Endometrial microvascular endothelial cells (primary cell): ENCODE measurements at regions not wholly inside any gene's neighbourhood (a gene's known extent, or its start where the extent isn't known, plus 50 kb on each side); places are given as distances from the start of the nearest gene placed in this dataset.

ENCODE experiments used
- in situ Hi-C: cut with HindIII; loops from 2 replicates; pipeline ENCODE4 v1.10.0; 2017; ENCODE audit warnings: low sequenced_read_pairs, low pct_unique_long_range_greater_than_20kb; ENCODE audit errors: inconsistent ontology term

DNA sequence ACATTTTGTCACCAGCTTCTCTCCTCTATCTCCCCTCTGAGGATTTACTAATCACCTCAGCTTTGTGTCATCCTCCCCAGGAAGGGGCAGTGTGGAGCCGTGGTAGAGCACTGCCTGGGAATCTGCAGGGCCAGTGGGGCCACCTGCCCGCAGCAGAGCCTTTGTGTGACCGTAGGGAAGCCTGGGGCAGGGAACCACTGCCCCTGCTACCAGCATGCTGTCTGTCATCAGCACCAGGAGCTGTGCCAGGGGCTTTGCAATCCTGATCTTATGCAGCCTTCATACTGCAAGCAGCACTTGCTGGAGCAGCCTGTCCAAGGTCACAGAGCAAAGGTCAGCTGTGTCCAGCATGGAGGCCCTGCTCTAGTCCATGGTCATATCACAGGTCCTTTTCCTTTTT, 170.2 kb upstream of the IL12A start:
- in situ Hi-C loops, result no loop called here

DNA sequence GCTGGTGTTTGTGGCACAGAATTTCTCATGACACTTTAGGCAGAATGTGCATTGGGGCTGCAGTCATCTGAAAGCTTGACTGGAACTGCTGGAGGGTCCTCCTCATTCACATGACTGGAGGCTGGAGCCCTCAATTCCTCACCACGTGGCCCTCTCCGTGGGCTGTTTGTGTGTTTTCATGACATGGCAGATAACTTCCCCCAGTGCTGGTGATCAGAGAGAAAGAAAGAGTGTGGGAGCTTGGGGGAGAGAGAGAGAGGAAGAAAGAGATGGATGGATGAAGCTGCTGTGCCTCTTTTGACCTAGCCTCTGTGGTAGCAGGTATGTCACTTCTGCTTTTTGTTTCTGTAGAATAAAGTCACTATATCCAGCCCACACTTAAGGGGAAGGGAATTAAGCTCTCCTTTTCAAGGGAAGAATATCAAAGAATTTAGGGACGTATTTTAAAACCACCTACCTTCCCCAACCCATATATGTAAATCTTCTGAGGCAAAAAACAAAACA, 169.6 kb upstream of the IL12A start:
- in situ Hi-C loops, result no loop called here

DNA sequence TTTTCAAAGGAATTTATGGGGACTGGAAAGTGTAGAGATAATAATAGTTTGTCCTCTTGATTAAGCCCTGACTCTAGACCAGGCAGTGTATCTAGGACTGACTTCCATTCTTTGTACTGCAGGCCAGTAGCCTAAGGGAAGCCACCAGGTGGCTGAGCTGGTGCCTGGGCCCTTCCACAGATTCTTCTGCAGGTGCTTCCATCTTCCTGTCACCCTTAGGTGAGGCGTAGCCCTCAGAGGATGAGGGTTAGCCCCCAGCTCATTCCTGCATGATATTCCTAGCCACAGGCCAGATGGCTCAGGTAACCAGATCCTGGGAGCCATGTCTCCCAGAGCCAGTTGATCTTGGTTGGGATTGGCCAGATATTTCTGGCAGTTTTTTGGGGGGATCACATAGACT, 169.0 kb upstream of the IL12A start:
- in situ Hi-C loops, result no loop called here

DNA sequence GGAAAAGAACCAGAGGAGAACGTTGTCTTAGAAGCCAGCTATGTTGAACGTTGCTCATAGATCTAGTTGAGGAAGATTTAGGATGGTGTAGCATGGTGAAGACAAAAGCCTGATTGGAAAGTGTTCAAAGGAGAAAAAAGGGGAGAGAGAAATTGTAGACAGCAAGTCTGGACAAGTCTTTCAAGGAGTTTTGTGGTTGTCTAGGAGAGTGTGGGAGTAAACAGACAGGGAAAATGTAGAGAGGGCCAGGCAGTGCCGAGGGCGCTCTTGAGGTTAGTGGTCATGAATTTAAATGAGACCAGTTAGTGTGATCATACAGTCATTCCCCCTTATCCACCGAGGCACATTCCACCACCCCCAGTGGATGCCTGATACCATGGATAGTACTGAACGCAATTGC, 167.5 kb upstream of the IL12A start:
- in situ Hi-C loops, result no loop called here

DNA sequence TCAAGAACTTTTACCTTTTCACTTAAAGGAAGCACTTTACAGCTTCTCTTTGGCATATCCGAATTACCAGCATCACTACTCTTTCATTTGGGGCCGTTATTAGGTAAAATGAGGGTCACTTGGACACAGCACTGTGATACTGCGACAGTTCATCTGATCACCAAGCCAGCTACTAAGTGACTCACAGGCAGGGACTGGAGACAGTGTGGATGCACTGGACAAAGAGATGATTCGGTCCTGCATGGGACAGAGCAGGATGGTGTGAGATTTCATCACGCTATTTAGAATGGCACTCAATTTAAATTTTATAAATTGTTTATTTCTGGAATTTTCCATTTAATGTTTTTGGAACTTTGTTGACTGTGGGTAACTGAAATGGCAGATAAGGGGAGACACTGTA, 166.9 kb upstream of the IL12A start:
- in situ Hi-C loops, result no loop called here

DNA sequence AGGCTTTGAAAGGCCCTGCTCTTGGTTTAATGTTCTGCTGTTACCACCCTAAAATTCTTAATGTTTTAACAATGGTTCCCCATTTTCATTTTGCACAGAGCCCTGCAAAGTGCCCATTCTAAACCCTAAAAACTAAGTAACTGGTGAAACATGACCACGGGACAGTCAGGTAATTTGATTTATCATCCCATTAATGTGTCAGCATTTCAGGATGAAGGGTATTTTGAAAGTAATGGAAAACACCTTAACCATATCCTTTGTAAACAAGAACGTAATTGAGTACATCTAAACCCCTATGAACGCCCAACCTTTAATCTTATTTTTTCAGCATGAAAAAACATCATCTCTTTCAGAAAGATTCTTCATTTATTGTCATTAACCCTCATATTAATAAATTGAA, 164.9 kb upstream of the IL12A start:
- in situ Hi-C loops, result no loop called here

DNA sequence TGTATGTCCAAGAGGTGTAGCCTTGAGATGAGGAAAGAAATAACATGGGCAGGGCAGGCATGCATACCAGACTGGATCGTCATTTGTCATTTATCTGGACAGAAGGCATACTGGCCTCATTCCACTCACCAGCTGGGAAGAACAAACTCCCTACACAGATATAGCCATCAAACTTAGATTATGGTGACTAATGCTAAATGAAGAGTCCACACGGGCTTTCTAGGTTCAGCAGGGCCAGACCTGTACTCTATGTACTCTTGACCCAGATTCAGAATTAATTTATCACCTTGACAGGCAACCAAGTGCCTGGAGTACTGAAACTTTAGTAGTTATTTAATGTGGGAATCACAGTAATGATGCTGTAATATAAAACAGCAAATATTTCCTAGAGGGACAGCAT, 164.3 kb upstream of the IL12A start:
- in situ Hi-C loops, result no loop called here

DNA sequence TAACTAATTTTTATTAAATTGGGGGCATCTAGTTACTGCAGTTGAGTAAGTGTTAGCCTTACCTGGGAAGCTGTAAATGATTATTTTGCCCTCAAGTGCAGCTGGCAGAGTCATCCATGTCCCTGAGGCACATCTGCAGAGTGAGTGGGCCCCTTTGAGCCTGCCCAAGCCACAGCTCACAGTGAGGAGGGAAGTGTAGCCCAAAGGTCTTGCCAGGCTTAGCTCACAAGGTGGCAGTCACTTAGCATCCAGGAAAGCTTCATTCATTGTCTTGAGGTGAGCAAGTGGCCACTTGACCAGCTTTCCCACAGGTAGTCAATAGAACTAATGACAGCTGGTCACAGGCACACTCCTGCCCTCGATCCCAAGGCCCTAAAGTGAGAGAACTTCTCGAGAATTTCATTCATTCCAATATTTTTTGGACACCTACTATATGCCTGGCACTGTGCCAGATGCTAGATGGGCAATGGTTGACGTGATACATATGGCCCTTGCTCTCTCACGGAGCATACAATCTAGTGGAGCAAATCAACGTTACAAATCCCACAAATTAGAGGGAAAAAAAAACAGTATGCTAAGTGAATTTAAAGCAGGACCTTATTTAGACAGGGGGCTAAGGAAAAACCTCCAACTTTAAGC, 163.3 kb upstream of the IL12A start:
- in situ Hi-C loops, result no loop called here

DNA sequence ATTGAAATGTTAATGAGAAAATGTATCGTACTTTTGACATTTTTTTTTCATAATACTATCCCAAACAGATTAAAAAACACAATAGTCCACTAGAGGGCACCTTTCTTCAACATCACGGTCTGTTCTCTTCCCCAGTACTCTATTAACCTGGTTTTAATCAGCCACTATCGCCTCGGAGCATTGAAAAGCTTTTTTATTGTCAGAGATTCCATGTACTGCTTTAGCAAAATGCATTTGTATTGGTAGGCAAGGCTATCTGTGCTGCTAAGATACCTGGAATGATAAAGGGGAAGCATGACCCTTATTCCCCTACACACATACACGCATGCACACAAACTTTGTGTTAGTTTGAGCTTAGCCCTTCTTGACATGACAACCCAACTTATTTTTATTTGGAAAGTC, 160.1 kb upstream of the IL12A start:
- in situ Hi-C loops, result no loop called here

DNA sequence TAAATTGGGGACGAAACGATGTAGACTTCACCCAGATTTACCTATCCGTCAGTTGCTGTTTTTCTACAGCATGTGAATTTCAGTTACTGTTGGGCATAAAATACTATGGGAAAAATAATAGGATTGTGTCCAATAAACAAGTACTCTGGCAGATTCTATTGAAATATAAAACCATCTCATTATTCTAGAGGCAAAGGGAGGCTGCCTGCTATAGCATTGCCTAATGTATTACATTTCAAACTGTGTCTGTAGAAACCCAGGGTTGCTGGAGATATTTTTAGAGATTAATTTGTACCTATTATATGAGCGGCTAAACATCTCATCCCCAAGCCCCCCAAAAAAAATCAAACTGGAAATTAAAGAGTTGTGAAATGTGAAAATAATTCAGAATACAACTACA, 159.6 kb upstream of the IL12A start:
- in situ Hi-C loops, result no loop called here

DNA sequence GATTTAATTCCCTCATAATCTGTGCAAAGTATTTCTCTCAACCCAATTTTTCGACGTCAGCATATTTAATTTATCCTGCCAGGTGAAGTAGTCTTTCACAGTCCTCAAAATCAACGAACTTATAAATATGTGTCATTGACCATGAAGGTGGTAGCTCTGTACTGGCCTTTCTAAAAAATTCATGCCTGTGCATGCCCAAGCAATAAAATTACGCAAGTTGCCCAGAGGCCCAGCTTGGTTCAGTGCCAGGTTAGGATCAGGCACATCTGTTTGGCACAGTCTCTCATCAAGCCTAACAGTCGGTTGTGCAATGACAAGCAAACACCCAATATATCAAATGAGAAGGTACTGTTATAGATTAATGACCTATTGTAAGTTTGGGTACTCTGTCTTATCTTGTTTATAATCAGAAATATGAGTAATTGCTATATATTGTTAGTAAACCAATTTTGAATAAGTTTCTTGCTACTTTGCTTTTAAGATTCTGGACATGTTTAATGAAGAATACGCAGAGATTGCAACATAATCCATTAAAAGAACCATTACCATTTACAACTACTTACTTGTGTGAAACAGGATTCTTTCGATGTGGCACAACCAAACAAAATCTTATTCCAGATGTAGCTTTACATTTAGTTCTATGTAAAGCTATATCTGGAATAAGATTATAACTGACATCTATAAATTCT, 159.0 kb upstream of the IL12A start:
- in situ Hi-C loops, result no loop called here

DNA sequence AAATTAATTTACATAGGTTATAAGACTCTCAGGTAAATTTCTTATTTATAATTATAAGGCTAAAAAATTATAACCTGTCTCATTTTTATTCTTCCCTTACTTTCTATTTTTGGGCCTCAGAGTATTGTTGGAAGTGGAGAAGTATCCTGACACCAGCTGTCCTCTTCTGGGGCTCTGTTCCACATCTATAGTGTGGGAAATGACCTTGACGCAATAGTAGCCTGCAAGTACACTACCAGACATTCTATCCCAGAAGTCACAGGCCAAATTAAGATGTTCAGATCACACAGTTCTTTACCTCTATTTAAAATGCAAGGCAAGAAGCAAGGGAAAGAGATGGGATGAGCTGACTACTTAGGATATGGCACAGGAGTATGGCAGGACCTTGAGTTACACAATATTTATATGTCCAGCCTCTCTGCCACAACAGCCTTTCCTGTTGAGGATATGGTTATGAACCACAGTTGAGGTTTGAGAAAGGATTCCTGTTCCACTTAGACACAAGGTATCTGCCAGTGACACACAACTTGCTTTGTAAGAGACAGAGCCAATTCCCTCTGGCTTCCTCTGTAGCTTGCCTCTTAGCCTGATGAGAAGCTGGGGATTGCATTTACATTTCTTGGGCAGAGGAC, 158.0 kb upstream of the IL12A start:
- in situ Hi-C loops, result no loop called here

DNA sequence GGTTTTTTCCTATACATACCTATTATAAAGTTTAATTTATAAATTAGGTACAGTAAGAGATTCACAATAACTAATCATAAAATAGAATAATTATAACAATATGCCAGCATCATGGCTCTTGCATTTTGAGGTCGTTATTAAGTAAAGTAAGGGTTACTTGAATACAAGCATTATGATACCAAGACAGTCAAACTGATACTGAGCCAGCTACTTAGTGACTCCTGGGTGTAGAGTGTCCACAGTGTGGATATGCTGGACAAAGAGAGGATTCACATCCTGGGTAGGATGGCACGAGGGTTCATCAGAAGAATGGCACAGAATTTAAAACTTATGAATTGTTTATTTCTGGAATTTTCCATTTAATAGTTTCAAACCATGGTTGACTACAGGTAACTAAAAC, 157.2 kb upstream of the IL12A start:
- in situ Hi-C loops, result no loop called here

DNA sequence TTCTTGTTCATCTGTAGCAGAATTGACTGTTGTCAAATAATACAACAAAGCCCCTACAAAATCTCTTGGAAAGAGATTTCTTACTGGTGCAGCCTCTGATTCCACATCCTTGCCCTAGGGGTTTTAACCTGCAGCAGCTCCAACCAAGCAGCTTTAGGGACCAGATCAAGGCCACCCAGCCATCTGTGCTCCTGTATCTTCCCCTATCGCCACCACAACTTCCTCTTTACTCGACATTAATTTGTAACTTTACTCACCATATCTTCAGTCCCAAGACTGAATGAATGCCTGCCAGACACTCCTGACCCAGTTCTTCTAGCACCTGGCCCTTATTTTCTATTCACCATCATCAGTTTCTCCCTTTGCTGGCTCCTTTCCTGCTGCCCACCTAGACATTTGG, 156.6 kb upstream of the IL12A start:
- in situ Hi-C loops, result no loop called here

DNA sequence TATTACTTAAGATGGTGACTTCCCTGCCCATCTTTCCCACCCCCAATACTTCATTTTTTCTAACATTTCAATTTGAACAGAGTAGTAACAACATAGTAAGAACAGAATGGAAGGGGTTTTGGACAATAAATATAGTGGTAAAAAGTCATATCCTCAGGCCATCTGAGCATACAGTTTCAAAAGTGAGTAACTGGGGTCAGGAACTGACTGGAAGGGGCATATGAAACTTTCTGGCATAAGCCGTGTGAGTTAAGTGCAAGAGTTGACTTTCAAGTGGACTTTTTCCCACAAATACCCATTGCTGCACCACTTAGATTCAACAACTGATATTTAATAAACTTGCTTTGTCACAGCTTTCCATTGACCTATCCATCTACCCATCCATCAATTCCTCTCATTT, 153.5 kb upstream of the IL12A start:
- in situ Hi-C loops, result no loop called here

DNA sequence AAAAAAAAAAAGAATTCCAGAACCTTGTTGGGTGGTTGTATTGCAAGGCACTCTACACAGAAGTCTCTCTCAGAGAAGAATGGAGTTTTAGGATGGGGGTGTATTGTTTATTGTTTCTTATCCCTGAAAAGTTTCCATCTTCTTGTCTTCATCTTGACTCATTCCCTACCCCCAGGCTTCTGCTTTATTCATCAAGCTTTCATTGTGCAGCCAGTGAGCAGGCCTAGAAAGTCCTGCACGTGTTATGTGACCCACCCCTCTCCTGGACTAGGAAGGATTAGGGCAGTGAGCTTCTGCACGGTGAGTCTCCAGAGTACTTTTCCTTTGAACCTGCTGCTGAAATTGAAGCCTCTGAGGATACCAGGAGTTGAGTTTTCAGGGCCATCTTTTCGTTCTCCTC, 150.9 kb upstream of the IL12A start:
- in situ Hi-C loops, result no loop called here

DNA sequence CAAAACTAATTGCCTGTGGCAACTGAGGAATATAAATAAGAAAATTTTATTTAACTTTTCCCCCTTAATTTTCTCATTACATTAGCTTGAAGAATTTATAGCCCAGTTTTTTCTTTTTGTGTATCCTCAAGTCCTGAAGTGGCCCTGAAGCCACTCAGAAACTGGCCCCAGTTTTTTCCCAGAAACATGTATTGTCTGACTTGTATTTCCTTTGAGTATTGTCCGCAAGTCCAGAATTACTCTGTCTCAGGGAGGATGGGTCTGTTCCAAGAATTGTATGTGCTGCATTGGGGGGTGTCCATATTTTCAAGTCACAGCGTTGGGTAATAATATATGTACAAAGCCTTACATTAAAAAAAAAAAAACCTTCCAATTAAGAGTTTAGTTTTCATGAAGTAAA, 149.7 kb upstream of the IL12A start:
- in situ Hi-C loops, result no loop called here

DNA sequence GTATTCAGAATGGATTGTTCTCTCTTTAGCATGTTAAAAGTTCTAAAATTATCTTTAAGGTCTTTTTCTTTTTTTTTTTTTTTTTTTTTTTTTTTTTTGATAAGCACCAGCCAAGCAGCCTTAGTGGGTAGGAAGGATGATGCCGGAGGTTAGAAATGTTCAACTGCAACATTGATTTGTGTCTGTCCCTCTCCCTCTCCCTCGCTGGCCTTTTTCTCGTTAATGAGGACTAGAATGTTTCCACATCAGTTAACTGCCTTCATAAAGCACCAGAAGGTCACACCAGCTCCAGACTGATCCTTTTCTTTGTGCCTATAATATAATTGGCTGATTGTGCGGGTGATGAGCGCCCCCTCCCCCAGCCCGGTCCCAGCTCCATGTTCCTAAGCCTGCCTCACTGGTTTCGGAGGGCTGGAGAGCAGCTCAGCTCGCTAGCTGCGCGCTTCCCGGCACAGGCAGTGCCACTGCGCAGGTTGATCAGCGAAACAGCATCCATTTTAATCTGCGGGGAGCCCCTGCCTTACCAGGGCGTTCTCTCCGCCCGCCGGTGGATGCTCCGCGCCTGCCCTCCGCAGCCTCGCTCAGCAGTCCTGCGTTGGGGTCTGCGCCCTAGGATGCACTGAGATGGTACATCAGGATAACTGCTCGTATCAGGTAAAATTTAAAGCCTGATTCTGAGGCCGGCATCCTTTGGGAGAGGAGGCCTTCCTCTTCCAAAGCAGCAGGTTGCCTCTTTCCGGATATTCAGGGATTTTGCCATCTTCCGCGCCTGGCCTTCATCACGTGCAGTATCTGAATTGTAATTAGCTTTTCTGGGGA, 148.9 kb upstream of the IL12A start, which contains the start of gene SCHIP1:
Gene SCHIP1, plus strand, starts transcription at position 301 of the 819 bp plus-strand sequence.
- in situ Hi-C loops, result no loop called here

DNA sequence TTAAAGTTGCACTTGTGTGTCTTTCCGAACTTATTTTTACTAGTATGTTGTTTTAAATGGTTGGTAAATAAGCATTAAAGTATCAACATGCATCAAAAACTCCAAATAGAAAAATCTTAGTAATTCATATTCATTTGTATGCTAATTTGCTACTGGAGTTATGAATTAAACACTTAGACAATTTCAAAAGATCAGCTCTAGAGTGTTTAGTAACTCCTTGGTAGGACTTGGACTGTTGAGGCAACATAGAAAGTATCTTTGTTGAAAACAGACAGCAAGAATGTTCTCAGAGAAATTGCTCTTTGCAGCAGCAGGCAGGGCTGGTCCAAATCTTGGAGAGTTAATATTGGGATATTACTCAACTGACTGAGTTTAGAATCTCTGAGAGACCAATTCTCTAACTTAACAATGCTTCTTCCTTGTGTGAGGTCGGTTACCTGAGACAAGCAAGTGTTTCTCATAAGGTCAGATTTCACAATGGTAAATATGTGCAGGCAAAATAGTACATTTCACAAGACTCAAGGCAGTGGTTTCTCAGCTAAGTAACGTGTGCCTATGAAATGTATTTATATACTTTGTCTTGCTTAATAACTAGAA, 147.8 kb upstream of the IL12A start:
- in situ Hi-C loops, result no loop called here
